ENCODE measurements at regions not wholly inside any gene's neighbourhood (a gene's known extent, or its start where the extent isn't known, plus 50 kb on each side); places are given as distances from the start of the nearest gene placed in this dataset.
A peak's percentile ranks its signal among the peaks of the same experiment; 100 is the strongest.

- peak; percentile 68 for DNase-seq (ENCODE audit: low read depth)
- no peak for TF ChIP-seq CTCF (conservative IDR thresholded peaks at IDR 0.05; ENCODE audit: low read depth, low read length)
- H3K4me3 ChIP-seq (ENCODE audit: low read depth, low read length) = no peak overlapping the region
Observed at GRCh38 chr12:94092516-94093241, 55.7 kb upstream of the PLXNC1 start.

GRCh38 chr12:94094700-94095099 is 53.7 kb upstream of the PLXNC1 start:
- TF ChIP-seq CTCF (conservative IDR thresholded peaks at IDR 0.05; ENCODE audit: low read depth, low read length) = no peak
- DNase-seq (ENCODE audit: low read depth) = no peak
- H3K4me3 ChIP-seq (ENCODE audit: low read depth, low read length) = no peak overlapping the region

- DNase-seq (ENCODE audit: low read depth) = no peak
- H3K4me3 ChIP-seq (ENCODE audit: low read depth, low read length) = no peak overlapping the region
- no peak for TF ChIP-seq CTCF (conservative IDR thresholded peaks at IDR 0.05; ENCODE audit: low read depth, low read length)
Observed at GRCh38 chr12:94095618-94096017, 52.8 kb upstream of the PLXNC1 start.

GRCh38 chr12:94098466-94098865 is 49.9 kb upstream of the PLXNC1 start:
- DNase-seq (ENCODE audit: low read depth) = peak; percentile 82
- H3K4me3 ChIP-seq (ENCODE audit: low read depth, low read length) = no peak overlapping the region
- no peak for TF ChIP-seq CTCF (conservative IDR thresholded peaks at IDR 0.05; ENCODE audit: low read depth, low read length)

All from choroid plexus epithelial cell (primary cell).